GM23338 (cell line): ENCODE measurements at regions not wholly inside any gene's neighbourhood (a gene's known extent, or its start where the extent isn't known, plus 50 kb on each side); places are given as distances from the start of the nearest gene placed in this dataset.

ENCODE experiments used
- CTCF ChIP-seq, 2 experiments: fragments of 200-600 bp in 1 of 2; sonication (generic) in 1 of 2; conservative IDR thresholded peaks; 2 replicates each; pipeline versions ENCODE4 v1.5.1 to v1.6.1; 2016 to 2017; ENCODE audit warnings: antibody characterized with exemption in 2 of 2, low read depth in 2 of 2, mild to moderate bottlenecking in 2 of 2, moderate library complexity in 1 of 2
- EZH2phosphoT487 ChIP-seq: fragments of 200-600 bp; sonication (generic); IDR thresholded peaks from one replicate; pipeline ENCODE4 v1.8.1; 2018; ENCODE audit warnings: antibody characterized with exemption; ENCODE audit not compliant: unreplicated experiment

DNA sequence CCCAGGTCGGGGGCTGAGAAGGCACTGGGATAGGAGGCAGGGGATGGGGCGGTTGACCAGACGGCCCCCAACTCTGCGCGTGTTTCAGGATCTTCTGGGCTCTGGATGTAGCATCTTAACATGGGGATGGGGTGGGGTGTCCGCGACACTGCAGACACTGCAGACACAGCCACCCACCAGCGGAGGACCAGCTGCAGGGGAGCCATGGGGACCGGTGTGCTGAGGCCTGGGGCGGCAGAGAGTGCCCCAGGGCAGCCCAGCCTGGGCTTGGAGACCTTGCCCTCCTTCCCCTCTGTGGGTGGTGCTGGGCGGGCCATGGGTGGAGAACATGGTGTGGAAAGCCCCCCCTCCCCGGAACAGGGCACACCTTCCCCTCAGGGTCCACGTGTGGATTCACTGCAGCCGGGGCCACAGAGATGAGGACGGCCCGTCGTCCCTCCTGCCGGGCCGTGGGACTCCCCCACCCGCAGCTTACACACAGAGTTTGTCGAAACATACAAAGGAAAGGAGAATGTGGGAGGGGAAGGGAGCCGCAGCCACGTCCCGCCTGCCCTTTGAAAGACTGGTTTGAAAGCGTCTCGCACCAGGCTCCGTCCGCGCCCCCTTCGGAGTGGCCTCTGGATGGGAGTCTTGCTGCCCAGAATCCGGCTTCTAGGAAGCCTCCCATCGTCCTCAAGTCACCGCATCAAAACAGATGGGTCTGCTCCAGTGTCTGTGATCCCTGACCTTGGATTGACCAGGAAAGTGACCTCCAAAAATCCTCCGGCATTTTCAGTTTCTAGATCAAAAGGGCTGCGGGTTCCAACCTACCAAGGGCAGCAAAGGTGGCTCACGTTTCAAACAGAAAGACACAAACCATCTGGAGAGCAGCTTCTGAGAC, 91.5 kb upstream of the TCERG1L start:
- TF ChIP-seq CTCF (conservative IDR thresholded peaks at IDR 0.05; ENCODE audit: low read depth in 2 of 2) (no peak), EZH2phosphoT487 (no peak)
